ENCODE measurements at regions not wholly inside any gene's neighbourhood (a gene's known extent, or its start where the extent isn't known, plus 50 kb on each side); places are given as distances from the start of the nearest gene placed in this dataset.

DNA sequence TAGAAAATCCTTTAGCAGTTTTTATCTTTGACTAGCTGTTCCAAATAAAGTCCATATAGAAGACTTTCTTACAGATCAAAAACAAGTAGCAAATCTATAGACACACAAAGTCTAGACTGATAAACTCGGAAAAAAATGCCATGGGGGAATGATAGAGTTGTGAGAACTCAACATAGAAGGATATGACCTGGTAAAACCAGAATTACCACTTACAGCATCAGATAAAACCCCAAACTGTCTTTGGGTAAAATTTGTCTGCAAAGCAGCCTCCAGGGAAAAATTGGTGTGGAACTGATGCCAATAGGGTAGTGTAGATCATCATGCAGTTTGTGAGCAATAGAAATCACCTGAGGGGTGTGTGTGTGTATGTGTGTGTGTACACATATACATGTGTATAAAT lies 579.1 kb downstream of the SPOCK3 start:
- DNase-seq = no peak

GRCh38 chr4:166655705-166656104 lies 578.6 kb downstream of the SPOCK3 start:
- DNase-seq = no peak

DNA sequence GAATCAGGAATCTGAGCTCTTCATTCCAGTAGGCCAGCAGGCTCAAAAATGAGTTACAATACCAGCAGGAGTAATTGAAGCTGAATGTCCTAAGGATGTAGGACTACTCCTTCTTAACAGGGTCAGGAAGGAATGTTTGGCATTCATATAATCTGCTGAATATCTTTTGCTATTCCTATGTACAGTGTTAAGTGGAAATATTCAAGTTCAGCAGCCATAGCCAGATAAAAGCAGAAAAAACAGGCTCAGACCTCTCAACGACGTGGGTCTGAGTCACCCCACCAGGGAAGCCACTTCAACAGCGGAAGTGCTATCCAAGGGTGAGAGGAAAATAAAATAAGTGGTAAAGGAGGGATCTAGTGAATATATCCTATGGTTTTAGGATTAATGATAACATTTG lies 577.0 kb downstream of the SPOCK3 start:
- DNase-seq = no peak

- DNase-seq = no peak
Observed at GRCh38 chr4:166658585-166658984, 575.7 kb downstream of the SPOCK3 start.

GRCh38 chr4:166662266-166662843 lies 571.9 kb downstream of the SPOCK3 start:
- DNase-seq = no peak

DNA sequence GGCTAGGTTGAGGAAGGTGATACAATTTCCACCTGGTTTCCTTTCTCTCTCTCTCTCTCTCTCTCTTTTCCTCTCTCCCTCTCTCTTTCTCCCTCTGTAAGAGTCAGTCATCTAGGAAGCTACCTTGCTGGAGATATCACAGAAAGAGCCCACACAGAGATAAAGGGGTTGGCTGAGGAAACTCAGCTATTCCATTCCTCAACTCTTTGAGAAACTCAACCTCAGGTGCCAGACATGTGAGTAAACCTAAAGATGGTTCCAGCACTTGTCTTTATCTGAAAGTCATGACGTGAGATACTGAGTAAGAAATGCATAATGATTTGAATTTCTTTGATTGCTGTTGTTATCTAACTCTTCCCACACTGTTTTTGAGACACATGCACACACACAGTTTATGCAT lies 564.0 kb downstream of the SPOCK3 start:
- no peak for DNase-seq

DNA sequence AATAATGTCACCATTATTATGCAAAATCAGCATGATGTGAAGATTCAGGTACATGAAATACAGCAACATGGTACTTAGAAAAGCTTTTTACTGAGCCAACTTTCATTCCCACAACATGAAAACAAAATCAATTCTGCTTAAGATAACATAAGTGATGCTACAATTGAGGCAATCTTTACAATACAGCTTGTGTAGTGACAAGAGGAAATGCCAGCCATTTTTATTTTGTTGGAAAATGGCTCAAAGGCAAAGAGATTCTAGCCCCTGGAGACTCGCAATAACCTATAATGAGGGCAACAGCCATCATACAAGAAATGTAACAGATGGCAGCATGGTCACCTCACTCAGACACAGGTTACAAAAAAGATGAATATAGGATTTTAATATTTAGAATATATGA lies 560.4 kb downstream of the SPOCK3 start:
- DNase-seq = no peak

DNA sequence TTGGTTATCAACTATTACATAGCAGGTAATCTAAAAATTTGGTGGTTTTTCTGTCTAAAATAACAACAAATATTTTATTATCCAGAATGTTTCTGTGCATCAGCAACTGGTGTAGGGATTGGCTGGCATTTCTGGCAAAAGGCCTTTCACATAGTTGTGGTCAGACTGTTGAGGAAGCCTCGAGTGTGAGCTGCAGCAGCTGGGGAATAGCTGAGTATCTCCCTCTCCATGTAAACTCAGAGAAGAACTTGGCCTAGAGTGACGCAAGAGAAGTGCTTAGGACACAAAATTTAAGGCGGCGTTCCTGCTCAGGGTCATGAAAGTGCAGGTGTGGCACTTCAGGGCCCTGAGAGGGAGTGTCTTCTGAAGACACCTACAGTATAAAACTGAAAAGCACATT lies 558.9 kb downstream of the SPOCK3 start:
- no peak for DNase-seq

- DNase-seq = no peak
Observed at GRCh38 chr4:166680796-166681195, 553.5 kb downstream of the SPOCK3 start.

GRCh38 chr4:166682200-166682599 lies 552.1 kb downstream of the SPOCK3 start:
- no peak for DNase-seq
